Mucosa of descending colon (tissue), 3 donors: ENCODE measurements at regions not wholly inside any gene's neighbourhood (a gene's known extent, or its start where the extent isn't known, plus 50 kb on each side); places are given as distances from the start of the nearest gene placed in this dataset.
A peak's percentile ranks its signal among the peaks of the same experiment; 100 is the strongest.

ENCODE experiments used
- ATAC-seq: fragments of 200-7000 bp; cut with Tn5 transposase; one replicate; pipeline ENCODE4 v1.9.1; 2020; ENCODE audit warnings: mild to moderate bottlenecking, moderate library complexity
- DNase-seq, 3 donors: peaks; one replicate each; pipeline ENCODE4 v3.0.0-alpha.2; 2020
- H3K36me3 ChIP-seq: fragments of 200-600 bp; one replicate; pipeline ENCODE4 v1.8.0; 2021; ENCODE audit warnings: low read depth, mild to moderate bottlenecking
- H3K4me1 ChIP-seq: fragments of 200-600 bp; one replicate; pipeline ENCODE4 v1.8.0; 2021; ENCODE audit warnings: low read depth, mild to moderate bottlenecking
- H3K4me3 ChIP-seq: fragments of 200-600 bp; one replicate; pipeline ENCODE4 v1.8.0; 2021; ENCODE audit warnings: mild to moderate bottlenecking
- H3K9me3 ChIP-seq: fragments of 200-600 bp; one replicate; pipeline ENCODE4 v1.8.0; 2021; ENCODE audit warnings: mild to moderate bottlenecking
- intact Hi-C, 2 donors: fragments of 100-400 bp; cut with DNase I in 1 of 2; cut with micrococcal nuclease in 1 of 2; formaldehyde crosslinking; loops; one replicate each; pipeline versions ENCODE4 v1.11.0 to v1.11.1; 2022; cut with DNase I, micrococcal nuclease
- TF ChIP-seq, protein P1 (sequence below): fragments of 200-600 bp; IDR thresholded peaks from one replicate; pipeline ENCODE4 v1.8.0; 2022; ENCODE audit warnings: antibody characterized with exemption, mild to moderate bottlenecking
- donor health status: DM: no; HTN: no; CAD: no; lungs with moderate emphysema.
- donor health status: DM: no; HTN: no; CAD: no.
- donor health status: DM: no; HTN: yes; CAD: no.

DNA sequence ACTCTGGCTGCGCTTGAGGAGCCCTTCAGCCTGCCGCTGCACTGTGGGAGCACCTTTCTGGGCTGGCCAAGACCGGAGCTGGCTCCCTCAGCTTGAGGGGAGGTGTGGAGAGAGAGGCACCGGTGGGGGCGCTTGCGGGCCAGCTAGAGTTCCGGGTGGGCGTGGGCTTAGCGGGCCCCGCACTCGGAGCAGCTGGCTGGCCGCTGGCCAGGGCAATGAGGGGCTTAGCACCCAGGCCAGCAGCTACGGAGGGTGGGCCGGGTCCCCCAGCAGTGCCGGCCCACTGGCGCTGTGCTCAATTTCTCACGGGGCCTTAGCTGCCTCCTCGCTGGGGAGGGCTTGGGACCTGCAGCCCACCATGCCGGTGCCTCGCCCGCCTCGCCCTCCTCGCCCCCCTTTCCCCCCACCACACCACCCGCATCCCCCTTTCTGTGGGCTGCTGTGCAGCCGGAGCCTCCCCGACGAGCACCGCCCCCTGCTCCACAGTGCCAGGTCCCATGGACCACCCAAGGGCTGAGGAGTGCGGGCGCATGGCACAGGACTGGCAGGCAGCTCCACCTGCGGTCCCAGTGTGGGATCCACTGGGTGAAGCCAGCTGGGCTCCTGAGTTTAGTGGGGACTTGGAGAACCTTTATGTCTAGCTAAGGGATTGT lies 954.5 kb downstream of the DTWD2 start:
- Histone ChIP-seq H3K36me3 (no peaks in the 10 kb centered on the region), H3K9me3 (no peaks in the 10 kb centered on the region), H3K4me3 (no peak overlapping the region), H3K4me1 (no peaks in the 10 kb centered on the region)
- peak in 1 of 3 donors; percentile 25 for DNase-seq
- ATAC-seq = no peak
- intact Hi-C loops = no loop called here
- TF ChIP-seq, protein P1, sequence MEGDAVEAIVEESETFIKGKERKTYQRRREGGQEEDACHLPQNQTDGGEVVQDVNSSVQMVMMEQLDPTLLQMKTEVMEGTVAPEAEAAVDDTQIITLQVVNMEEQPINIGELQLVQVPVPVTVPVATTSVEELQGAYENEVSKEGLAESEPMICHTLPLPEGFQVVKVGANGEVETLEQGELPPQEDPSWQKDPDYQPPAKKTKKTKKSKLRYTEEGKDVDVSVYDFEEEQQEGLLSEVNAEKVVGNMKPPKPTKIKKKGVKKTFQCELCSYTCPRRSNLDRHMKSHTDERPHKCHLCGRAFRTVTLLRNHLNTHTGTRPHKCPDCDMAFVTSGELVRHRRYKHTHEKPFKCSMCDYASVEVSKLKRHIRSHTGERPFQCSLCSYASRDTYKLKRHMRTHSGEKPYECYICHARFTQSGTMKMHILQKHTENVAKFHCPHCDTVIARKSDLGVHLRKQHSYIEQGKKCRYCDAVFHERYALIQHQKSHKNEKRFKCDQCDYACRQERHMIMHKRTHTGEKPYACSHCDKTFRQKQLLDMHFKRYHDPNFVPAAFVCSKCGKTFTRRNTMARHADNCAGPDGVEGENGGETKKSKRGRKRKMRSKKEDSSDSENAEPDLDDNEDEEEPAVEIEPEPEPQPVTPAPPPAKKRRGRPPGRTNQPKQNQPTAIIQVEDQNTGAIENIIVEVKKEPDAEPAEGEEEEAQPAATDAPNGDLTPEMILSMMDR = no peak

DNA sequence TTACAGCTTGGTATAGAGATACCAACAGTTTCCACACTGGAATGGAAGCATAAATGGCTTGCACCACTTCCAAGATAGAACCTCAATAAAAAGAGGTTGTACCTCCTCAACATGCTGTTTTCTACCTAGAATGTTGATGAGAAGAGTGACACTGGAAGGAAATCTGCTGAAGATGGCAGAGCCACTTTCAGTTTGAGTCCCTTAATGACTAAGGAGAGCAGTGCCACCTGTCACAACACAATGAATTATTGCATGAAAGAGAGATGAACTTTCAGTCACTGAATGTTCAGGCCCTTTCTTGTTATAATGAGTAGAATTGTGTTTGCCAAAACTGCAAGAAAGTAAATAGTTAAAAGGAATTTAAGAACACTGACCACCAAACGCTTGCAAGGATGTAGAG lies 958.5 kb downstream of the DTWD2 start:
- Histone ChIP-seq H3K4me1 (no peaks in the 10 kb centered on the region), H3K9me3 (no peaks in the 10 kb centered on the region), H3K36me3 (no peaks in the 10 kb centered on the region), H3K4me3 (no peak overlapping the region)
- ATAC-seq = no peak
- TF ChIP-seq, protein P1 = no peak
- intact Hi-C loops = no loop called here
- DNase-seq = no peak

DNA sequence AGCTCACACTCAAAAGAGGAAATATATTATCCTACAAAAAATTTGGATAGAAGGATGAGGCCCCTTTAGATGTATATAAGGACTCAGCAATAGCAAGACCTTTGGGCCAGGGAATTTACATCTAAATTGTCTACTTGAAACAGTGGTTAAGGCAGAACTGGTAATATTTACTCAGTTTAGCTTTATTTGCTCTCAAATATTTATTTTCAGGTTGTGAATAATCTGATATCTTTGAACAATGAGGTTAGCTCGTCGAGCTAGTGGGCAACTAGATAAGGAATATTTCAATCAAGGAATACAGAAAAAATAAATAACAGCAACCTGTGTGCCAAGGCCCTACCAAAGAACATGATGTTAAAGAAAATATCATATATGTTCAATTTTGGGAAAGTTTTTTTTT lies 966.3 kb downstream of the DTWD2 start:
- intact Hi-C loops = no loop called here
- DNase-seq (no peak), ATAC-seq (no peak)
- TF ChIP-seq, protein P1 = no peak
- Histone ChIP-seq H3K4me1 (no peaks in the 10 kb centered on the region), H3K9me3 (no peaks in the 10 kb centered on the region), H3K4me3 (no peak overlapping the region), H3K36me3 (no peaks in the 10 kb centered on the region)

DNA sequence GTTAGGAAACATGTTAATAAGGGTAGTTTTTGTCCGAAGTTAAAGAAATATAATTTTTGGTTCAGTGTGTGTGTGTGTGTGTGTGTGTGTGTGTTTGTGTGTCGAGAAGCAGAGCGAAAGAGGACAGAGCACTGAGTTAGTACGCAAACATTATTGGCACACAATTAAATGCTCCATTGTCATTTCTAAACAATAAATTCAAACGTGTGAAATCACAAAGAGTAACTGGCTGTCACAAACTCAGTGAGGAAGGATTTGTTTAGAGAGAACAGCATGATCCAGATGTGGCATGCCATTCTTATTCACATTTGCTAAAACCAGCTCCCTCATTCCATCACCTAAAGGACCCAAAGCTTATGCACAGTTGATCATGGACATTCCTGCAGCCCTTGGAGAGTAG lies 970.8 kb downstream of the DTWD2 start:
- intact Hi-C loops = no loop called here
- no peaks in the 10 kb centered on the region for H3K4me1 ChIP-seq
- H3K4me3 ChIP-seq = no peak overlapping the region
- H3K36me3 ChIP-seq = no peaks in the 10 kb centered on the region
- no peak for ATAC-seq
- no peak for DNase-seq
- TF ChIP-seq, protein P1 = no peak
- no peaks in the 10 kb centered on the region for H3K9me3 ChIP-seq

DNA sequence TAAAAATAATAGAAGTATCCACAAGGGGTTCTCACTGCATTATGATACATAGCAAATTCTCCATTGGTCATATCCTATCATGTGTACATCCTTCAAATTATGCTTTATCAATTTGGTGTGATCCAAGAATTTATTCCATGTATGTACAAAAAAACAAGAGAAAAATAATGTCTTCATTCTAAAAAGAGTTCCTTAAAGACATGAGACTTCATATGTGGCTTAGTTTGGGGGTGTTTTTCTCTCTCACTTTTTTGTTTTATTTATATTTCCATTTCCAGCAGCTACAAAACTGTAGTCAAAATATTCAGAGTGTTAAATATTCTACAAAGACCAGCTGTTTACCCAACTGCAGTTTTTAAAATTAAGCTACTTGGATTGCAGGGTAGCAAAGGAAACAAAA lies 972.0 kb downstream of the DTWD2 start:
- intact Hi-C loops = no loop called here
- Histone ChIP-seq H3K9me3 (no peaks in the 10 kb centered on the region), H3K4me3 (no peak overlapping the region), H3K36me3 (no peaks in the 10 kb centered on the region), H3K4me1 (no peaks in the 10 kb centered on the region)
- TF ChIP-seq, protein P1 = no peak
- DNase-seq (no peak), ATAC-seq (no peak)

DNA sequence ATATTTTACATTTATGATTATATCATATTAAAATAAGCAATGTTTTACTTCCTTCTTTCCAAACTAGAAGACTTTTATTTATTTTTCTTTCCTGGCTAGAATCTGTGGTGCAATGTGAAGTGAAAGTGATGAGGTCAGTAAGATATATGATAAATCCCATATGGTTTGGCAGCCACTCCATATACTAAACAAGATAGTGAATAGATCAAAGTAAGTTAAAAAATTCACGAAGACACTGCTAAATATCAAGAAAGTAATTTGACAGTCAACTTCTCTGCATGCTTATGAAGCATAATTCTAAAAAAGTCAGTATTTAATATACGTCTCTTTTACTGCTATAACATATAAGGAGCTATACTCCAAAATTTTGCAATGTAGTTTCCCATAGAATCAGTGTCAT lies 972.8 kb downstream of the DTWD2 start:
- intact Hi-C loops = no loop called here
- Histone ChIP-seq H3K4me3 (no peak overlapping the region), H3K4me1 (no peaks in the 10 kb centered on the region), H3K36me3 (no peaks in the 10 kb centered on the region), H3K9me3 (no peaks in the 10 kb centered on the region)
- TF ChIP-seq, protein P1 = no peak
- ATAC-seq = no peak
- no peak for DNase-seq
